H9 (cell line): ENCODE measurements at regions not wholly inside any gene's neighbourhood (a gene's known extent, or its start where the extent isn't known, plus 50 kb on each side); places are given as distances from the start of the nearest gene placed in this dataset.

Experiments used
- DNase-seq: peaks from one replicate; pipeline ENCODE4 v3.0.0-alpha.2; 2017
- H2AFZ ChIP-seq: one replicate; pipeline ENCODE4 v1.6.1; 2013; ENCODE audit warnings: mild to moderate bottlenecking, low read length, control low read depth, moderate library complexity
- H2AK5ac ChIP-seq: 2 replicates; pipeline ENCODE4 v1.6.1; 2013; ENCODE audit warnings: low read length, control low read depth, mixed read lengths; ENCODE audit not compliant: insufficient read length
- H2BK120ac ChIP-seq: one replicate; pipeline ENCODE4 v1.6.1; 2013; ENCODE audit warnings: low read depth, mild to moderate bottlenecking, low read length, control low read depth, inconsistent platforms; ENCODE audit not compliant: poor library complexity, severe bottlenecking
- H2BK12ac ChIP-seq: 2 replicates; pipeline ENCODE4 v1.6.1; 2013; ENCODE audit warnings: low read length, control low read depth, mixed read lengths, low read depth; ENCODE audit not compliant: insufficient read length
- H2BK15ac ChIP-seq: 2 replicates; pipeline ENCODE4 v1.6.1; 2013; ENCODE audit warnings: low read depth, low read length, control low read depth
- H2BK20ac ChIP-seq: one replicate; pipeline ENCODE4 v1.6.1; 2013; ENCODE audit warnings: low read depth, mild to moderate bottlenecking, low read length, control low read depth, inconsistent platforms; ENCODE audit not compliant: poor library complexity, severe bottlenecking
- H2BK5ac ChIP-seq: 2 replicates; pipeline ENCODE4 v1.6.1; 2013; ENCODE audit warnings: low read length, control low read depth, mixed read lengths; ENCODE audit not compliant: insufficient read length
- H3K14ac ChIP-seq: 2 replicates; pipeline ENCODE4 v1.6.1; 2013; ENCODE audit warnings: low read length, control low read depth; ENCODE audit not compliant: insufficient read depth
- H3K18ac ChIP-seq: 2 replicates; pipeline ENCODE4 v1.6.1; 2013; ENCODE audit warnings: low read depth, mild to moderate bottlenecking, mixed read lengths, low read length, control low read depth; ENCODE audit not compliant: insufficient read length
- H3K23ac ChIP-seq: 2 replicates; pipeline ENCODE4 v1.6.1; 2013; ENCODE audit warnings: low read length, control low read depth, mixed read lengths, low read depth; ENCODE audit not compliant: insufficient read length
- H3K23me2 ChIP-seq: 2 replicates; pipeline ENCODE4 v1.6.1; 2013; ENCODE audit warnings: low read depth, mild to moderate bottlenecking, mixed read lengths, low read length, control low read depth; ENCODE audit not compliant: insufficient read length, poor library complexity, severe bottlenecking
- H3K27ac ChIP-seq: 2 replicates; pipeline ENCODE4 v1.5.1; 2013; ENCODE audit warnings: low read length, control low read depth, mixed read lengths, low read depth; ENCODE audit not compliant: insufficient read length
- H3K27me3 ChIP-seq: 2 replicates; pipeline ENCODE4 v1.6.1; 2013; ENCODE audit warnings: low read length, control low read depth, inconsistent platforms; ENCODE audit not compliant: insufficient read depth
- H3K4ac ChIP-seq: 2 replicates; pipeline ENCODE4 v1.6.1; 2013; ENCODE audit warnings: low read depth, mild to moderate bottlenecking, control low read depth, inconsistent platforms, low read length, moderate library complexity
- H3K4me1 ChIP-seq: 2 replicates; pipeline ENCODE4 v1.6.1; 2013; ENCODE audit warnings: low read length, control low read depth, inconsistent platforms; ENCODE audit not compliant: insufficient read depth
- H3K4me2 ChIP-seq: 2 replicates; pipeline ENCODE4 v1.6.1; 2013; ENCODE audit warnings: low read length, control low read depth, mixed read lengths; ENCODE audit not compliant: insufficient read length, insufficient read depth
- H3K56ac ChIP-seq: 2 replicates; pipeline ENCODE4 v1.6.1; 2013; ENCODE audit warnings: low read depth, mild to moderate bottlenecking, mixed read lengths, low read length, control low read depth; ENCODE audit not compliant: insufficient read length
- H3K79me1 ChIP-seq: 2 replicates; pipeline ENCODE4 v1.6.1; 2013; ENCODE audit warnings: low read depth, mild to moderate bottlenecking, moderate library complexity, low read length, control low read depth, inconsistent platforms; ENCODE audit not compliant: insufficient read depth, poor library complexity, severe bottlenecking
- H3K79me2 ChIP-seq: 2 replicates; pipeline ENCODE4 v1.6.1; 2013; ENCODE audit warnings: low read length, control low read depth, inconsistent platforms; ENCODE audit not compliant: insufficient read depth
- H3K9ac ChIP-seq: 2 replicates; pipeline ENCODE4 v1.6.1; 2013; ENCODE audit warnings: low read length, control low read depth, mixed read lengths; ENCODE audit not compliant: insufficient read length; ENCODE audit errors: extremely low read depth
- H3K9me3 ChIP-seq: one replicate; pipeline ENCODE4 v1.6.1; 2013; ENCODE audit warnings: low read depth, low read length, inconsistent platforms; ENCODE audit not compliant: control insufficient read depth
- H3T11ph ChIP-seq: one replicate; pipeline ENCODE4 v1.6.1; 2013; ENCODE audit warnings: mild to moderate bottlenecking, low read length, control low read depth, inconsistent platforms
- H4K20me1 ChIP-seq: one replicate; pipeline ENCODE4 v1.6.1; 2013; ENCODE audit not compliant: control insufficient read depth, insufficient read length, insufficient read depth
- H4K5ac ChIP-seq: 2 replicates; pipeline ENCODE4 v1.6.1; 2013; ENCODE audit warnings: low read depth, mild to moderate bottlenecking, mixed read lengths, low read length, control low read depth; ENCODE audit not compliant: insufficient read length
- H4K8ac ChIP-seq: replicated peaks from 2 replicates; pipeline ENCODE4 v1.6.1; 2013; ENCODE audit warnings: low read length, control low read depth, mixed read lengths, low read depth; ENCODE audit not compliant: insufficient read length
- H4K91ac ChIP-seq: 2 replicates; pipeline ENCODE4 v1.6.1; 2013; ENCODE audit warnings: low read depth, mild to moderate bottlenecking, moderate library complexity, mixed read lengths, low read length, control low read depth; ENCODE audit not compliant: insufficient read length
- H3K27ac Mint-ChIP-seq, 3 experiments: 2 replicates in 2 of 3; 3 replicates in 1 of 3; pipeline ENCODE4 v1.8.0; 2020 to 2021; ENCODE audit warnings: mixed read lengths in 3 of 3, mild to moderate bottlenecking in 1 of 3, moderate library complexity in 1 of 3
- H3K27me3 Mint-ChIP-seq: 2 replicates; pipeline ENCODE4 v1.8.0; 2021; ENCODE audit warnings: low read depth, mild to moderate bottlenecking, moderate library complexity, mixed read lengths
- H3K36me3 Mint-ChIP-seq, 3 experiments: 2 replicates in 2 of 3; 3 replicates in 1 of 3; pipeline ENCODE4 v1.8.0; 2020 to 2021; ENCODE audit warnings: low read depth in 3 of 3, mixed read lengths in 3 of 3; ENCODE audit not compliant: insufficient read depth in 1 of 3
- H3K4me1 Mint-ChIP-seq, 2 experiments: 2 replicates each; pipeline ENCODE4 v1.8.0; 2020; ENCODE audit warnings: mixed read lengths in 2 of 2
- H3K4me3 Mint-ChIP-seq, 2 experiments: 2 replicates in 1 of 2; 3 replicates in 1 of 2; pipeline ENCODE4 v1.8.0; 2020 to 2021; ENCODE audit warnings: mild to moderate bottlenecking in 2 of 2, mixed read lengths in 2 of 2, moderate library complexity in 1 of 2
- H3K9me3 Mint-ChIP-seq, 2 experiments: 2 replicates in 1 of 2; 3 replicates in 1 of 2; pipeline ENCODE4 v1.8.0; 2020; ENCODE audit warnings: mild to moderate bottlenecking in 2 of 2, mixed read lengths in 2 of 2, moderate library complexity in 1 of 2
- WGBS: extraction: QIAGEN DNeasy Blood & Tissue Kit; methylation state at CpG from one replicate; pipeline ENCODE4 v1.1.7; 2013; ENCODE audit warnings: missing lambda C conversion rate, low lambda C conversion rate, mixed read lengths; ENCODE audit not compliant: insufficient read length; ENCODE audit errors: extremely low coverage; 5-methylcytosine and 5-hydroxymethylcytosine counted together
- TF ChIP-seq, protein P1 (sequence below): fragments of 200-600 bp; sonication (generic); conservative IDR thresholded peaks from 3 replicates; pipeline ENCODE4 v1.8.0; 2021; ENCODE audit warnings: antibody characterized with exemption, mild to moderate bottlenecking

DNA sequence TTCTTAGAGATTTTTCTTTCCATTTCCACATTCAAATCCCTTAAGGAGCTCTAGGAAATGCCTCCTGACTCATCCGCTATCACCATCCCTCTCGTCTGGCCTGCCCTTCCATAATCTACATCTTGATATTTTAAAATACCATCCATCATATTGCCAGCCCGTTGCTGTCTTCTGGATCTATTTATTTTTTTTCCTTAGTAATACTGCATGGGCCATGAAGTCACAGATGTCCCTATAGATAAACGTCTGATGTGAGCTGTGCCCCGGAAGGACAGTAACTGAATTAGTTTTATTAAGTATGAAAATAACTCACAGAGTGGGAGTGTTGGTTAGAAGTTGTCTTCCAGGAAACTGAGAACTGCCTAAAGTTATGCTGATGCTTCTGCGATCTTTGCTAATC lies 76.2 kb downstream of the KLF6 start:
- H2BK5ac ChIP-seq, result no peak overlapping the region
- H3K4ac ChIP-seq, result no peak overlapping the region
- H3K14ac ChIP-seq, result no peak overlapping the region
- H2BK15ac ChIP-seq, result no peak overlapping the region
- no peaks in the 10 kb centered on the region for H3K79me2 ChIP-seq
- no peak overlapping the region for H2BK12ac ChIP-seq
- H3K9me3 ChIP-seq, result no peaks in the 10 kb centered on the region
- no peaks in the 10 kb centered on the region for H4K20me1 ChIP-seq
- no peak overlapping the region for H4K8ac ChIP-seq
- H2BK20ac ChIP-seq, result no peak overlapping the region
- TF ChIP-seq, protein P1, sequence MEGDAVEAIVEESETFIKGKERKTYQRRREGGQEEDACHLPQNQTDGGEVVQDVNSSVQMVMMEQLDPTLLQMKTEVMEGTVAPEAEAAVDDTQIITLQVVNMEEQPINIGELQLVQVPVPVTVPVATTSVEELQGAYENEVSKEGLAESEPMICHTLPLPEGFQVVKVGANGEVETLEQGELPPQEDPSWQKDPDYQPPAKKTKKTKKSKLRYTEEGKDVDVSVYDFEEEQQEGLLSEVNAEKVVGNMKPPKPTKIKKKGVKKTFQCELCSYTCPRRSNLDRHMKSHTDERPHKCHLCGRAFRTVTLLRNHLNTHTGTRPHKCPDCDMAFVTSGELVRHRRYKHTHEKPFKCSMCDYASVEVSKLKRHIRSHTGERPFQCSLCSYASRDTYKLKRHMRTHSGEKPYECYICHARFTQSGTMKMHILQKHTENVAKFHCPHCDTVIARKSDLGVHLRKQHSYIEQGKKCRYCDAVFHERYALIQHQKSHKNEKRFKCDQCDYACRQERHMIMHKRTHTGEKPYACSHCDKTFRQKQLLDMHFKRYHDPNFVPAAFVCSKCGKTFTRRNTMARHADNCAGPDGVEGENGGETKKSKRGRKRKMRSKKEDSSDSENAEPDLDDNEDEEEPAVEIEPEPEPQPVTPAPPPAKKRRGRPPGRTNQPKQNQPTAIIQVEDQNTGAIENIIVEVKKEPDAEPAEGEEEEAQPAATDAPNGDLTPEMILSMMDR, result no peak
- no peak overlapping the region for H3K23ac ChIP-seq
- H3K4me1 ChIP-seq, result no peaks in the 10 kb centered on the region
- H3T11ph ChIP-seq, result no peak overlapping the region
- H3K79me1 ChIP-seq, result no peaks in the 10 kb centered on the region
- no peak overlapping the region for H3K18ac ChIP-seq
- H3K27ac Mint-ChIP-seq, result no peak overlapping the region; a peak in 1 of 7 replicates
- H2BK120ac ChIP-seq, result no peak overlapping the region
- H3K27ac ChIP-seq, result no peak overlapping the region
- no peak overlapping the region for H4K91ac ChIP-seq
- no CpG with 5 or more reads among the region's 6 CpGs for WGBS
- no peaks in the 10 kb centered on the region for H3K27me3 Mint-ChIP-seq
- peaks cover 0 to 4% of the 10 kb centered on the region in 2 experiments; a peak in 1 of 4 replicates for H3K4me1 Mint-ChIP-seq
- no peak overlapping the region for H3K4me2 ChIP-seq
- no peak for DNase-seq
- H2AFZ ChIP-seq, result no peak overlapping the region
- H3K4me3 Mint-ChIP-seq, result no peak overlapping the region
- peaks cover 3 to 9% of the 10 kb centered on the region in 2 experiments; a peak in 2 of 5 replicates for H3K9me3 Mint-ChIP-seq
- no peaks in the 10 kb centered on the region for H3K23me2 ChIP-seq
- H3K27me3 ChIP-seq, result no peaks in the 10 kb centered on the region
- H3K36me3 Mint-ChIP-seq, result no peaks in the 10 kb centered on the region; a peak in 1 of 7 replicates
- no peak overlapping the region for H2AK5ac ChIP-seq
- no peak overlapping the region for H4K5ac ChIP-seq
- no peak overlapping the region for H3K9ac ChIP-seq
- no peak overlapping the region for H3K56ac ChIP-seq
